ENCODE measurements at regions not wholly inside any gene's neighbourhood (a gene's known extent, or its start where the extent isn't known, plus 50 kb on each side); places are given as distances from the start of the nearest gene placed in this dataset.

DNA sequence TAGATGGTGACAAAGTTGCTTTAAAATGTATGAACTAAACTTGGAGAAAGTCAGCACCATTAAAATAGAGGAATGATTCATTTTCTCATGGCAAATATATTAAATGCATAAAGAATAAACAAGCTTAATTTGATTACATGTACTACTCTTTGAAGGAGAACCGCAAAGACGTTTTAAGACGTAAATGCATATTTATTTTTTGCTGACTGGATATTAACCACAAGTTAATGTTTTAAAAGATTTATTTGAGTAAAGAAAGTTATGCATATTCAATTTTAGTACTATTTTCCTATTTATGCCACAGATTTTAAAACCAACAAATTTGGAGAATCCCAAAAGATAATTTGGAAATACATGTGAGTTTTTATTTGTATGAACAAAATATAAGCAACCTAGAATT is 1121.9 kb downstream of the CDH8 start:
- no peak overlapping the region for H3K27ac Mint-ChIP-seq
- H3K4me1 Mint-ChIP-seq: no peaks in the 10 kb centered on the region
- no peak for TF ChIP-seq CTCF (IDR thresholded peaks at IDR 0.05; ENCODE audit: unreplicated experiment in 3 of 3)
- no peaks in the 10 kb centered on the region for H3K9me3 Mint-ChIP-seq
- no peaks in the 10 kb centered on the region for H3K27me3 Mint-ChIP-seq (ENCODE audit: low read depth)
- H3K4me3 Mint-ChIP-seq: no peak overlapping the region
- H3K36me3 Mint-ChIP-seq (ENCODE audit: low read depth): peaks cover 3% of the 10 kb centered on the region

DNA sequence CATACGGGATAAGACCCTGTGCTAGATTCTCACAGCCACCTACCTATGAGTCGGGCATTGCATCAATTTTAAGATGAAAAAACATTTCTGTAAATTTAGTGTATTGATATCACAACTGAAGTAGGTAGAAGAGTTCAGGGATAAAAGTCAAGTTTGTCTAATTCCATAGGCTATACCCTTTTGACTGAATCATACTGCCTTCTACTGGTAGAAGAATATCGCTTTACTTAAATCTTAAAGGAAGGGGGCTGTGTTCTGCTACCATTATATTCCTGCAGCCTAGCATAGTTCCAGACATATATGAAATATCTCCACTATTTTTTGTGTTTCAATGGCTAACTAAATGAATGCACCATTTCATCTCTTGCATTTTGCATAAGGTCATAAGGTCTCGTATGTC is 1128.6 kb downstream of the CDH8 start:
- Mint-ChIP-seq H3K9me3 (no peaks in the 10 kb centered on the region), H3K27me3 (ENCODE audit: low read depth) (no peaks in the 10 kb centered on the region), H3K4me3 (no peak overlapping the region), H3K4me1 (no peaks in the 10 kb centered on the region), H3K27ac (no peak overlapping the region), H3K36me3 (ENCODE audit: low read depth) (peaks cover 3% of the 10 kb centered on the region)
- peak in 1 of 3 experiments; percentile 12 for TF ChIP-seq CTCF (IDR thresholded peaks at IDR 0.05; ENCODE audit: unreplicated experiment in 3 of 3)

GRCh38 chr16:60905811-60906210 is 1130.4 kb downstream of the CDH8 start:
- H3K4me3 Mint-ChIP-seq: no peak overlapping the region
- H3K36me3 Mint-ChIP-seq (ENCODE audit: low read depth): no peaks in the 10 kb centered on the region
- H3K4me1 Mint-ChIP-seq: no peaks in the 10 kb centered on the region
- no peak for TF ChIP-seq CTCF (IDR thresholded peaks at IDR 0.05; ENCODE audit: unreplicated experiment in 3 of 3)
- no peaks in the 10 kb centered on the region for H3K9me3 Mint-ChIP-seq
- H3K27me3 Mint-ChIP-seq (ENCODE audit: low read depth): no peaks in the 10 kb centered on the region
- no peak overlapping the region for H3K27ac Mint-ChIP-seq

DNA sequence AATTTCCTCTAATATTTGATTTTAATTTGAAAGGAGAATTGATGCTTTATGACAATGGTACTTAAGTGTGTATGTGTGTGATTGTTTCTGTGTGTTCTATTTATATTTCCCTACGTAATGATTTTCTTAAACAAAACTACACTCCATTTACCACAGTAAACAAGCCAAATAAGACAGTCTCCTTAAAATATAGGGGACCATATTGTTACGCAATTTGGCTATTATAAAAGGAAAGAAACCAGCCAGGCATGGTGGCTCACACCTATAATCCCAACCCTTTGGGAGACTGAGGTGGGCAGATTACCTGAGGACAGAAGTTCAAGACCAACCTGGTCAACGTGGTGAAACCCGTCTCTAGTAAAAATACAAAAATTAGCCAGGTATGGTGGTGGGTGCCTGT is 1134.1 kb downstream of the CDH8 start:
- TF ChIP-seq CTCF (IDR thresholded peaks at IDR 0.05; ENCODE audit: unreplicated experiment in 3 of 3): no peak
- Mint-ChIP-seq H3K4me3 (no peak overlapping the region), H3K27me3 (ENCODE audit: low read depth) (no peaks in the 10 kb centered on the region), H3K27ac (no peak overlapping the region), H3K36me3 (ENCODE audit: low read depth) (no peaks in the 10 kb centered on the region), H3K9me3 (no peaks in the 10 kb centered on the region), H3K4me1 (no peaks in the 10 kb centered on the region)

DNA sequence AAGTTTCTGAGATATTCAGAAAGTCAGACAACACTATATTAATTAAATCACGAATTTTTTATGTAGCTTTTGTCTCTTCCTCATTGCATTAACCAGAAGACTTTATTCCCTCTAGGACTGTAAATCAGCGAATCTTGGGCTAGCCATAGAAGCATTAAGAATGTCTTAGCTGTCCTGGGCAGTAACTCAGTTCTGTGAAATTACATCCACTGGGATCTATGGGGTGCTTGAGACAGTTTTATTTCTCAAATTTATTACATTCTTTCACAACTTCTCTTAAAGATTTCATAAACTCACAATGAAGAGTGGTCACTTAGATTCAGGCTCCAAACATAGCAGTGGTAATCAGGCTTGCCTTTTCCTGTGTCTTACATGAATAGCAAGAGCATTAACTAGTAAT is 1153.4 kb downstream of the CDH8 start:
- no peaks in the 10 kb centered on the region for H3K27me3 Mint-ChIP-seq (ENCODE audit: low read depth)
- no peaks in the 10 kb centered on the region for H3K36me3 Mint-ChIP-seq (ENCODE audit: low read depth)
- peaks cover 6% of the 10 kb centered on the region for H3K4me1 Mint-ChIP-seq
- peaks cover 3% of the 10 kb centered on the region for H3K9me3 Mint-ChIP-seq
- no peak overlapping the region for H3K4me3 Mint-ChIP-seq
- TF ChIP-seq CTCF (IDR thresholded peaks at IDR 0.05; ENCODE audit: unreplicated experiment in 3 of 3): no peak
- peak overlapping the region in 2 of 3 experiments; percentile 34 to 57 for H3K27ac Mint-ChIP-seq

DNA sequence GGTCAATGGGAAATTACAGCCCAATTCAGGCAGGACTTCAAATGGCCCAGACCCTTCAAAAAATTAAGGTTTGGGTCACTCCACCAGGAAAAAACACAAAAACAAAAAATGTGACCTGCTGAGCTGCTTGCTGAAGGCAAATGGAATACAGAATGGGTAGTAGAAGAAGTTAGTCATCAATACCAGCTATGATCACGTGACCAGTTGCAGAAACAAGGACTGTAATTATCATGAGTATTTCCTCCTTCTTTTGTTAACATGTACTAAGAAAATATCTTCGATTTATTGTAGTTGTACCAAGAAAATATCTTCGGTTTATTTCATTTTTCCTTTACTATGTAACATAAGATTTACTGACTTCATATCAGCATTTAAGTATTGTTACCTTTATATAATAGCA is 1183.6 kb downstream of the CDH8 start:
- H3K36me3 Mint-ChIP-seq (ENCODE audit: low read depth): no peaks in the 10 kb centered on the region
- peaks cover 4% of the 10 kb centered on the region for H3K9me3 Mint-ChIP-seq
- H3K4me1 Mint-ChIP-seq: no peaks in the 10 kb centered on the region
- no peak overlapping the region for H3K4me3 Mint-ChIP-seq
- H3K27me3 Mint-ChIP-seq (ENCODE audit: low read depth): no peaks in the 10 kb centered on the region
- no peak for TF ChIP-seq CTCF (IDR thresholded peaks at IDR 0.05; ENCODE audit: unreplicated experiment in 3 of 3)
- no peak overlapping the region for H3K27ac Mint-ChIP-seq

All from nephron (organoid).